ENCODE measurements at regions not wholly inside any gene's neighbourhood (a gene's known extent, or its start where the extent isn't known, plus 50 kb on each side); places are given as distances from the start of the nearest gene placed in this dataset.

- no peak for DNase-seq
These were observed 53.0 kb upstream of the ADORA3 start for GRCh38 chr1:111556325-111557037.

DNA sequence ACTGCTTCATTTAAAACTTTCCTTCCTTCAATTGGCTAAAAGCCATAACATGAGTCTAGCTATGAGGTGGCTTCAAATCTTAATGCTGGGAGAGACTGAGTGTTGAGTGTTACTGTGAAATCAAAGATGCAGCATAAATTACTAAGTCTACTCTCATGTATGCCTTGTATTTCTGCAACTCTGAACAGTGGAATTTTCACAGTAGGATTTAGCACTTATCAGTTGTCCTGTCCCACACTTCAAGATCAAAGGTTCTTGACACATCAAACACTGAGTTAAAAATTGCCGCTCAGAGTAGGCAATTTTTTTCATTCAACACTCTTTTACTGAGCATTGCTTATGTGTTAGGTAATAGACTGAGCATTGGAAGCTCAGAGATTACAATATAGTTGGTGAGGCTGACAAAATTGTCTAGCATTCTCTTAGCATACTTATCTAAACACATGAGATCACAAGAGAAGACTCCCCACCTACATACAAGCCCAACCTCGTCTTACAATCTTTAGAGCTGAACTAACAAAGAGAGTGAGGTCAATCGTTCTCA lies 56.4 kb upstream of the ADORA3 start:
- peak; percentile 67 for DNase-seq

DNA sequence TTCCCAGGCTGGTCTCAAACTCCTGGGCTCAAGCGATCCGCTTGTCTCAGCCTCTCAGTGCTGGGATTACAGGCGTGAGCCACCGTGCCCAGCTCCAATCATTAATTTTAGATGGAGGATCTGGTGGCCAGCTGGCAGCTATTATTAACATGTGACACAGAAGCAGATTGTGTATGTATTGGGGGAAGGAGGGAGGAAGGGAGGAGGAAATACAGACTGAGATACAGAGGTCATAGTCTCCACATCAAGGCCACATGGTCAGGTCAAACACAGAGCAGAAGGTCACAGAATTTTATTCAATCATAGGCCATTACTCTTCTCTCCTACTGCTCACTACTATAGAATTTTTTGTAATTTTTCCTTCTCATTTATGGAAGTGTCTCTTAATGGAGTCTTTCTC lies 57.9 kb upstream of the ADORA3 start:
- no peak for DNase-seq

- DNase-seq, result peak; percentile 50
These were observed 56.0 kb upstream of the RAP1A start for GRCh38 chr1:111563619-111564018.

DNA sequence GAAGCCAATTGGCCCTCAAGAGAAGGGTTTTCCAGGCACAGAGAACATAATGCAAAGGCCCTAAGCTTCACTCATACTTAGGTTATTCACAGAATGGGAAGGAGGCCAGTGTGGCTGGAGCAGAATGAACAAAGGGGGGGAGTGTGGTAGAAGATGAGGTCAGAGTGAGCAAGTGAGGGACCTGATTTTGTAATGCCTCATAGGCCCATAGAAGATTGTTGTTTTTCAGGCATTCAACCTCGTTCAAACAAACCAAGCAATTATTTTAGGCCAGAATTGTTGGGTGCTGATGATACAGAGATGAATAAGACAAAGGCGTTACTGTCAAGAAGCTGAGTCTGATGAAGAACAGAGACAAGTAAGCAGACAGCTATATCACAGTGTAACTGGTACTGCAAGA lies 54.5 kb upstream of the RAP1A start:
- peak; percentile 84 for DNase-seq

DNA sequence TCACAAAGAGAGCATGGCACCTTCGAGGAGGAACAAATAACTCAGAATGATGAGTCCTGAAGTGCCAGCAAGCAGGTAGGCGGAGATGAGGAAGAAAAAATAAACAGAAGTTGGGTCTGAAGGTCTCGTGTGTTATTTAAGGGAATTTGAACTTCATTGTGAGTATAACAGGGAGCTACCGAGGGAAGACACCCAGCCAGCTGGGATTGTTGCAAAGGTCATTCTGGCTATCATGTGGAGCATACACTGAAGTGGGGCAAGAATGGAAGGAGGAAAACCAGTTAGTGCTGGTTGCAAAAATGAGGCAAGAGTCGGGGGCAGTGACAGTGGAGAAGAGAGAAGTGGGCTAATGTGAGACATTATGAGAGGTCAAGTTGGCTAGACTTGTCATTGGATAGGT lies 53.6 kb upstream of the RAP1A start:
- DNase-seq, result no peak

DNA sequence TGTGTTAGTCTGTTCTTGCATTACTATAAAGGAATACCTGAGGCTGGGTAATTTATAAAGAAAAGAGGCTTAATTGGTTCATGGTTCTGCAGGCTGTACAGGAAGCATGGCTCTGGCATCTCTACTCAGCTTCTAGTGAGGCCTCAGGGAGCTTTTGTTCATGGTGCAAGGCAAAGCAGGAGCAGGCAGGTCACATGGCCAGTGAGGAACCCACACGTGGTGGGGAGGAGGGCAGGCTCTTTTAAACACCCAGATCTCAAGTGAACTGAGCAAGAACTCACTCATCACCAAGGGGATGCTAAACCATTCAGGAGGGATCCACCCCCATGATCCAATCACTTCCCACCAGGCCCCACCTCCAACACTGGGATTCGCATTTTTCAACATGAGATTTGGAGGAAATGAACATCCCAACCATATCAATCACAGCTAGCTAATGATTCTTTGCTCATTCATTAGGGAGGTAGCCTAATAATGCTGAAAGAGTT lies 51.4 kb upstream of the RAP1A start:
- no peak for DNase-seq

Measured in fibroblast of skin of right quadriceps (primary cell).